PFSK-1 (cell line): ENCODE measurements at regions not wholly inside any gene's neighbourhood (a gene's known extent, or its start where the extent isn't known, plus 50 kb on each side); places are given as distances from the start of the nearest gene placed in this dataset.

Experiments
- FOXP2 ChIP-seq: optimal IDR thresholded peaks from 2 replicates; pipeline ENCODE3; 2011; ENCODE audit warnings: borderline replicate concordance, control low read depth, inconsistent platforms; ENCODE audit not compliant: insufficient read depth; ENCODE audit errors: extremely low read length, extremely low read depth
- POLR2AphosphoS5 ChIP-seq: IDR thresholded peaks from 2 replicates; pipeline ENCODE4 v1.6.1; 2012; ENCODE audit warnings: low read depth, mild to moderate bottlenecking, control low read depth, low read length, moderate library complexity
- REST ChIP-seq, 2 experiments: IDR thresholded peaks; 2 replicates each; pipeline versions ENCODE4 v1.6.1 to v1.8.0; 2011 to 2012; ENCODE audit warnings: low read depth in 2 of 2, low read length in 2 of 2, control low read depth in 1 of 2, inconsistent platforms in 1 of 2, mild to moderate bottlenecking in 1 of 2, moderate library complexity in 1 of 2; ENCODE audit not compliant: insufficient read depth in 1 of 2
- SIN3A ChIP-seq: IDR thresholded peaks from 2 replicates; pipeline ENCODE4 v1.6.1; 2012; ENCODE audit warnings: mild to moderate bottlenecking, low read length, moderate library complexity, borderline replicate concordance; ENCODE audit not compliant: insufficient read depth
- TAF1 ChIP-seq: IDR thresholded peaks from 2 replicates; pipeline ENCODE4 v1.6.1; 2012; ENCODE audit warnings: low read length, control low read depth, borderline replicate concordance; ENCODE audit not compliant: insufficient read depth

DNA sequence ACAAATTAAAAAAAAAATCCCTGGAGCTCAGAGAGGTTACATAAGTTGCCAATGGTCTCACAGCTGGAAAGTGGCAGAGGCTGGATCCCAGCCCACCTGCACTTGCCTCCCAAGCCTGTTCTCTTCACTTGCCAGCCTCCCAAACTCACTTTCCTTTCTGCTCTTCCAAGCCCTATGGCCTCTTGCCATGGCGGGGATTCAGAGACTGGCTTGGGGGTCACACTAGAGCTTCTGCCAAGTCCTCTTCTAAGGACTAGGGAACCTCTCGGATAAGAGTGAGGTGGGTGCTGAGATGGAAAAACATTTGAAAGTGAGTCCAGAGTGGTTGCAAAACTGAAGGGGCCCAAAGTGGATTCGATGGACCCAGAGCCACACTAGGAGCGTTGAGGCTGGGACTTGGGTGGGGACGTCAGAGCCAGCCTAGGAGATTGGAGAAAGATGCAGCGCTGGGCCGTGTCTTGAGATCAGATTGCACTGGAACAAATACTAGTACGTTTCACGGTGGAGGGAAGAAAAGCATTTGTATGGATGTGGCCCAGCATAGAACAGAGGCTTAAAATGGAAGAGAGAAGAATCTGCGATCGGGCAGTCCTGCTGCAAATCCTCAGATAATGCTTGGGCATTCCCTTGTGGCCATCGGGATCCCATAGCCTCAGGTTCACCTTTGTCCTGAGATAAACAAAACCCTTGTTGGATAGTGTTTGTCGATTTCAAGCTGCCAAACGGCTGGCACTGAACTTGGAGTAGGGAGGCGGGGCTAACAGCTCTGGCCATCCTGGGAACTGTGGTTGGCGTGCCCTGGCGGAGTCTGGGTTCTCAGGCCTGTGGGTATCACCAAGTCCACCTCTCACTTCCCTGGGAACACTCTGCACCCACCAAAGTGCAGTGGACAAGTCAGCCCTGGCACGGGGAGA, 84.8 kb downstream of the ING1 start:
- TF ChIP-seq TAF1 (no peak), FOXP2 (no peak), SIN3A (no peak), REST (IDR thresholded peaks at IDR 0.05; ENCODE audit: insufficient read depth in 1 of 2, low read depth in 2 of 2, low read length in 2 of 2) (no peak), POLR2AphosphoS5 (no peak)

- no peak for TF ChIP-seq SIN3A
- TF ChIP-seq REST (IDR thresholded peaks at IDR 0.05; ENCODE audit: insufficient read depth in 1 of 2, low read depth in 2 of 2, low read length in 2 of 2), result no peak
- TF ChIP-seq FOXP2, result peak; percentile 32
- TF ChIP-seq POLR2AphosphoS5, result no peak
- TF ChIP-seq TAF1, result no peak
Observed at GRCh38 chr13:110799246-110800236, 86.0 kb downstream of the ING1 start.

DNA sequence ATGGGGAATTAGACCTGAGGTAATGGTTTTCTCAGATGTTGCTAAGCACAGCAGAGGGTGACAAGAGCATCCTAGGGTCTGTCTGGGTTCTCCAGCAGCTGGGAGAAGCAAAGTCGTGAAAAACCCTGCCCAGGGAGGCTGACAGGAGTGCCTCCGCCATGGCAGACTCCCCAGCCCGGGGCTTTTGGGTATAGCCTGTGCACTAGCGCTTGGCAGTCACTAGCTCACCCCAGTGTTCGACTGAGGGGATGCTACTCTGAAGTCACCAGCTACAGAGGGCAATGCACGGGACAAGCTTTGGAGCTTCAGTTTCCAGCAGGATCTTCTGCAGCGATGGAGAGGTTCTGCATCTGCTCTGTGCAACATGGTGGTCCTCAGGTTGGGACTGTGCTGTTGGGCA, 87.5 kb downstream of the ING1 start:
- TF ChIP-seq REST (IDR thresholded peaks at IDR 0.05; ENCODE audit: insufficient read depth in 1 of 2, low read depth in 2 of 2, low read length in 2 of 2) (no peak), SIN3A (no peak), FOXP2 (no peak), TAF1 (no peak), POLR2AphosphoS5 (no peak)

DNA sequence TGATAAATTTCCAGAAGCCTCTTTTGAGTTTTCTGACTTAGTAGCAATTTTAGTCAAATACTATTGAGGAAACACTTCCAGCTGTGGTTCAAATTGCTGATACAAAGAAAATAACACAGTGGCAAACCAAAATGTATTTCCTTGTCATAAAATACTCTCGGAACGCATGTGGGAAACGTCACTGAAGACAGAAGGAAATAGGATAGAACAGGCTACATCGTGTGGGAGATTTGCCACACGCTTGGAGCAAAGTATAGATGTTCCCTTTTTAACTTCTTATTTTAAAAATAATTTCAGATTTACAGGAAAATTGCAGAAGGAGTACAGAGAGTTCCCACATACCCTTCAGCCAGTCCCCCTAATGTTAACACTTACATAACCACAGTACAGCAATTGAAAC, 88.8 kb downstream of the ING1 start:
- TF ChIP-seq REST (IDR thresholded peaks at IDR 0.05; ENCODE audit: insufficient read depth in 1 of 2, low read depth in 2 of 2, low read length in 2 of 2) (no peak), TAF1 (no peak), FOXP2 (no peak), POLR2AphosphoS5 (no peak), SIN3A (no peak)
